ENCODE measurements at regions not wholly inside any gene's neighbourhood (a gene's known extent, or its start where the extent isn't known, plus 50 kb on each side); places are given as distances from the start of the nearest gene placed in this dataset.

- TF ChIP-seq, protein P1, sequence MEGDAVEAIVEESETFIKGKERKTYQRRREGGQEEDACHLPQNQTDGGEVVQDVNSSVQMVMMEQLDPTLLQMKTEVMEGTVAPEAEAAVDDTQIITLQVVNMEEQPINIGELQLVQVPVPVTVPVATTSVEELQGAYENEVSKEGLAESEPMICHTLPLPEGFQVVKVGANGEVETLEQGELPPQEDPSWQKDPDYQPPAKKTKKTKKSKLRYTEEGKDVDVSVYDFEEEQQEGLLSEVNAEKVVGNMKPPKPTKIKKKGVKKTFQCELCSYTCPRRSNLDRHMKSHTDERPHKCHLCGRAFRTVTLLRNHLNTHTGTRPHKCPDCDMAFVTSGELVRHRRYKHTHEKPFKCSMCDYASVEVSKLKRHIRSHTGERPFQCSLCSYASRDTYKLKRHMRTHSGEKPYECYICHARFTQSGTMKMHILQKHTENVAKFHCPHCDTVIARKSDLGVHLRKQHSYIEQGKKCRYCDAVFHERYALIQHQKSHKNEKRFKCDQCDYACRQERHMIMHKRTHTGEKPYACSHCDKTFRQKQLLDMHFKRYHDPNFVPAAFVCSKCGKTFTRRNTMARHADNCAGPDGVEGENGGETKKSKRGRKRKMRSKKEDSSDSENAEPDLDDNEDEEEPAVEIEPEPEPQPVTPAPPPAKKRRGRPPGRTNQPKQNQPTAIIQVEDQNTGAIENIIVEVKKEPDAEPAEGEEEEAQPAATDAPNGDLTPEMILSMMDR (conservative IDR thresholded peaks at IDR 0.05; ENCODE audit: low read length): peak; percentile 25; the same call in 1 of the 2 replicates
- no peak for TF ChIP-seq EZH2phosphoT487 (IDR thresholded peaks at IDR 0.05; ENCODE audit: borderline replicate concordance)
Observed at GRCh38 chr13:44116562-44117332, 237.0 kb downstream of the LACC1 start.
